Activated CD4-positive, alpha-beta T cell treated with anti-CD3 and anti-CD28 coated beads, Interleukin-2, amount 10 ng/mL, durations not matched to agents 7 days and 5 days (primary cell): ENCODE measurements at regions not wholly inside any gene's neighbourhood (a gene's known extent, or its start where the extent isn't known, plus 50 kb on each side); places are given as distances from the start of the nearest gene placed in this dataset.
A peak's percentile ranks its signal among the peaks of the same experiment; 100 is the strongest.

Experiments
- CTCF ChIA-PET: fragments of 350-600 bp; sonication (Branson Sonifier 250); formaldehyde crosslinking; loops from one replicate; lab custom pipeline; 2021; ENCODE audit warnings: antibody characterized with exemption; lab: Charles Lee
- POLR2A ChIA-PET: fragments of 350-600 bp; sonication (Branson Sonifier 250); formaldehyde crosslinking; loops from one replicate; lab custom pipeline; 2021; ENCODE audit warnings: antibody characterized with exemption; lab: Charles Lee
- DNase-seq: peaks from one replicate; pipeline ENCODE4 v3.0.0-alpha.2; 2020
- H3K27ac Mint-ChIP-seq: one replicate; pipeline ENCODE4 v1.8.0; 2021; ENCODE audit warnings: mild to moderate bottlenecking, moderate library complexity, mixed read lengths
- H3K27me3 Mint-ChIP-seq: one replicate; pipeline ENCODE4 v1.8.0; 2021; ENCODE audit warnings: mixed read lengths
- H3K36me3 Mint-ChIP-seq: one replicate; pipeline ENCODE4 v1.8.0; 2021; ENCODE audit warnings: low read depth, mixed read lengths
- H3K4me1 Mint-ChIP-seq: one replicate; pipeline ENCODE4 v1.8.0; 2021; ENCODE audit warnings: mixed read lengths
- H3K4me3 Mint-ChIP-seq: one replicate; pipeline ENCODE4 v1.8.0; 2021; ENCODE audit warnings: mild to moderate bottlenecking, moderate library complexity, mixed read lengths
- H3K9me3 Mint-ChIP-seq: one replicate; pipeline ENCODE4 v1.8.0; 2021; ENCODE audit warnings: mixed read lengths

DNA sequence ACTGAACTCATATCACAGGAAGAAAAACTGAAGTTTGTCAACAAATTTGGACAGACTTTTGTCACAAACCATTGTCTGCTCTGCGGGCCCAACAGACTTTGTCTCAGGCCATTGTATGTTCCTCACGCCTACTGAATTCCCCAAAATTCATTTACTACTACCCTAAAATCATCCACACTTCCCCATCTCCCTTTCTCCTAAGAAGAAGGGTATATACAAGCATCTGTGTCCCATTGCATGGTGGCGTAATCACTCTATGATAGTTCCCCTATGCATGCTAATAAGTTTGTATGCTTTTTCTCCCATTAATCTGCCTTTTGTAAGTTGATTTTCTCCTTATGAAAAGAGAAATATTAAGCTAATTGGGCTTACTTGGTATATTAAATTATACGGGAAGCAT, 54.9 kb upstream of the ATF3 start:
- POLR2A ChIA-PET, result no interaction called here
- Mint-ChIP-seq H3K4me3 (no peak overlapping the region), H3K4me1 (peaks cover 4% of the 10 kb centered on the region), H3K27me3 (peaks cover 54% of the 10 kb centered on the region), H3K27ac (no peak overlapping the region), H3K9me3 (no peaks in the 10 kb centered on the region), H3K36me3 (no peaks in the 10 kb centered on the region)
- CTCF ChIA-PET, result interaction anchor here (1.0 kb wide), 1 partner anchor 10 kb away, joined by 3 read pairs; no protein-coding TSS in a partner anchor
- DNase-seq, result no peak

DNA sequence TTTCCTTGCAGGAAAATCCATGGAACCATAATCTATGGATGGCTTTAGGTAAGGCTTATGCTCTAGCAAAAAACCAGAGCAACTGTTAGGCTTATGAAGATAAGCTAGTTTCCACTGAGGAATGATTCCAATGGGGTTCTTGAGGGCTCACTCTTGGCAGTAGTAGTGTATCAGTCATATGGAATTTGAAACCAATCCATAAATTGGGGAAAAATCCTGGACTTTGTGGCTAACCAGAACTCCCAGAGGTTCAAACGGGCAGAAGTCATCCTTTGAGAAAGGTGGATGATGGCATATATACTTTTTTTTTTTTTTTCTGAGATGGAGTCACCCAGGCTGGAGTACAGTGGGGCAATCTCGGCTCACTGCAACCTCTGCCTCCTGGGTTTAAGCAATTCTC, 54.2 kb upstream of the ATF3 start:
- Mint-ChIP-seq H3K27me3 (peaks cover 52% of the 10 kb centered on the region), H3K4me1 (peaks cover 7% of the 10 kb centered on the region), H3K4me3 (no peak overlapping the region), H3K36me3 (peaks cover 1% of the 10 kb centered on the region), H3K27ac (no peak overlapping the region), H3K9me3 (no peaks in the 10 kb centered on the region)
- ChIA-PET CTCF (interaction anchor here (1.0 to 1.5 kb wide), 3 partner anchors 8 to 77 kb away, joined by 3 to 4 read pairs (median 3); no protein-coding TSS in a partner anchor), POLR2A (no interaction called here)
- DNase-seq, result no peak

GRCh38 chr1:212555426-212555825, 53.1 kb upstream of the ATF3 start:
- H3K4me1 Mint-ChIP-seq, result peaks cover 7% of the 10 kb centered on the region
- no peak for DNase-seq
- H3K27me3 Mint-ChIP-seq, result peaks cover 45% of the 10 kb centered on the region
- no peaks in the 10 kb centered on the region for H3K9me3 Mint-ChIP-seq
- POLR2A ChIA-PET, result no interaction called here
- H3K4me3 Mint-ChIP-seq, result no peak overlapping the region
- H3K36me3 Mint-ChIP-seq, result peaks cover 1% of the 10 kb centered on the region
- no peak overlapping the region for H3K27ac Mint-ChIP-seq
- CTCF ChIA-PET, result interaction anchor here (1.0 to 1.5 kb wide), 3 partner anchors 9 to 78 kb away, joined by 3 to 4 read pairs (median 3); no protein-coding TSS in a partner anchor

GRCh38 chr1:212556822-212557549, 51.6 kb upstream of the ATF3 start:
- no peak for DNase-seq
- Mint-ChIP-seq H3K4me1 (peaks cover 7% of the 10 kb centered on the region), H3K4me3 (no peak overlapping the region), H3K9me3 (no peaks in the 10 kb centered on the region), H3K27ac (no peak overlapping the region), H3K36me3 (peaks cover 1% of the 10 kb centered on the region), H3K27me3 (peaks cover 36% of the 10 kb centered on the region)
- CTCF ChIA-PET, result interaction anchor here (1.1 kb wide), 1 partner anchor 12 kb away, joined by 3 read pairs; no protein-coding TSS in a partner anchor
- POLR2A ChIA-PET, result no interaction called here

DNA sequence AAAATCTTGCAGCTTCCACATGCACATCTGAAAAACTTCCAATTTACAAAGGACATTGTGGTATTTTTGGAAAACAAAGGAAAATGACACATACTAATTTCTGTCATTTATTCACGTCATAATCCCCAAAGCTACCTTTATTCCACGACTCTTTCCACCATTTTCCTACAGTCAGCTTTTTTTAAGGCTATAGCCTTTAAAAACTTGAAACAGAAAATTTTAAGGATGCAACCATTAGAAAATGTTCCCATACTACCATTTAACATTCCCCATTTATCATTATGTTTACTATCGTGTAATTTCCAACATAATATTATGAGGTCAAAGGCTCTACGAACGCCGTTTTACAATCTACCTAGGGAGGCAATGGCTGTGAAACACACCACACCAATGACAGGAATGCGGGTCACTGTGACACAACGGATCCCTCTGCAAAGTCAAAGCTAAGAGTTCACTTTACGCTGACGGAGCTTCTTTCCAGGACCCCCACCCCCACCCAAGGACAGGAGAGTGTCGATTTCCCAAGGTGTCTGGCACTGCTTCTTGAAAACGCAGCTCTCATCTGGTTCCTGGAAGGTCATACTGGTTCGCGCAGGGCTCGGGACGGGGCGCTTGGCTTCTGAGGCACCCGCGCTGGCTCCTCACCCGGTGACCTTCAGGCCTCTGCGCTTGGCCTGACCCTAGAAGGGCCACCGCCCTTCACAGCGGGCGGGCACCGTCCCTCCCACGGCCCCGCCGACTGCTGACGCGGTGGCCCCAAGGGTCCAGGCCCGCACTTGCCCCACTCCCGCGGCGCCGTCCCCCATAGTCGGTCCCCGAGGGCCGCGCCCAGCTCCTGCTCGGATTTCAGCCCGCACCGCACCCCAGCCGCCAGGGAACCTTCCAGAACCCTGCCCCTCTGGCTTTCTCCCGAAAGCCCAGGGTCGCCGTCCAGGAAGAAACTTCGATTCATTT, 50.5 kb upstream of the ATF3 start:
- CTCF ChIA-PET, result interaction anchor here (0.6 to 1.4 kb wide), 7 partner anchors 9 to 345 kb away, joined by 3 to 5 read pairs (median 4); no protein-coding TSS in a partner anchor
- peaks cover 1% of the 10 kb centered on the region for H3K36me3 Mint-ChIP-seq
- H3K27me3 Mint-ChIP-seq, result peaks cover 37% of the 10 kb centered on the region
- POLR2A ChIA-PET, result interaction anchor here (0.9 kb wide), 1 partner anchor 51 kb away, joined by 3 read pairs; the partner anchor contains the start of gene ATF3
- peak overlapping the region; percentile 78 for H3K27ac Mint-ChIP-seq
- peaks cover 7% of the 10 kb centered on the region for H3K4me1 Mint-ChIP-seq
- DNase-seq, result no peak
- peaks cover 2% of the 10 kb centered on the region for H3K9me3 Mint-ChIP-seq
- H3K4me3 Mint-ChIP-seq, result peak overlapping the region; percentile 61

GRCh38 chr1:212558693-212559480, 49.7 kb upstream of the ATF3 start:
- Mint-ChIP-seq H3K27ac (peak overlapping the region; percentile 92), H3K36me3 (peaks cover 1% of the 10 kb centered on the region), H3K4me3 (peak overlapping the region; percentile 61), H3K9me3 (peaks cover 3% of the 10 kb centered on the region), H3K27me3 (peaks cover 32% of the 10 kb centered on the region), H3K4me1 (peaks cover 7% of the 10 kb centered on the region)
- ChIA-PET CTCF (interaction anchor here (0.5 to 1.4 kb wide), 7 partner anchors 8 to 1195 kb away, joined by 3 to 5 read pairs (median 4); no protein-coding TSS in a partner anchor), POLR2A (interaction anchor here (0.9 kb wide), 1 partner anchor 50 kb away, joined by 3 read pairs; the partner anchor contains the start of gene ATF3)
- peak; percentile 94 for DNase-seq
